WERI-Rb-1 (cell line): ENCODE measurements at regions not wholly inside any gene's neighbourhood (a gene's known extent, or its start where the extent isn't known, plus 50 kb on each side); places are given as distances from the start of the nearest gene placed in this dataset.

Experiments
- DNase-seq: peaks from one replicate; pipeline ENCODE4 v3.0.0-alpha.2; 2020
- H3K27ac ChIP-seq: fragments of 250-450 bp; sonication (Bioruptor Pico); 2 replicates; pipeline ENCODE4 v1.5.1; 2020; ENCODE audit warnings: mild to moderate bottlenecking, moderate library complexity
- H3K27me3 ChIP-seq: fragments of 250-450 bp; sonication (Bioruptor Pico); 2 replicates; pipeline ENCODE4 v1.5.1; 2021; ENCODE audit warnings: mild to moderate bottlenecking, low read depth, moderate library complexity; ENCODE audit not compliant: insufficient read depth, severe bottlenecking
- H3K36me3 ChIP-seq: fragments of 250-450 bp; sonication (Bioruptor Pico); 2 replicates; pipeline ENCODE4 v1.5.1; 2020; ENCODE audit warnings: mild to moderate bottlenecking, moderate library complexity
- H3K4me3 ChIP-seq: 2 replicates; pipeline ENCODE4 v1.5.1; 2011; ENCODE audit warnings: low read depth, mild to moderate bottlenecking, control low read depth, low read length
- H3K9me3 ChIP-seq: fragments of 250-450 bp; sonication (Bioruptor Pico); 2 replicates; pipeline ENCODE4 v1.5.1; 2021; ENCODE audit warnings: mild to moderate bottlenecking, moderate library complexity; ENCODE audit not compliant: severe bottlenecking
- TF ChIP-seq, protein P1 (sequence below): IDR thresholded peaks from 2 replicates; pipeline ENCODE4 v1.5.1; 2011; ENCODE audit warnings: low read depth, mild to moderate bottlenecking, control low read depth, inconsistent platforms, low read length

GRCh38 chr3:177429079-177429478 is 231.8 kb upstream of the TBL1XR1 start:
- no peak overlapping the region for H3K27ac ChIP-seq
- no peak overlapping the region for H3K4me3 ChIP-seq
- no peaks in the 10 kb centered on the region for H3K9me3 ChIP-seq
- DNase-seq = no peak
- no peaks in the 10 kb centered on the region for H3K36me3 ChIP-seq
- TF ChIP-seq, protein P1, sequence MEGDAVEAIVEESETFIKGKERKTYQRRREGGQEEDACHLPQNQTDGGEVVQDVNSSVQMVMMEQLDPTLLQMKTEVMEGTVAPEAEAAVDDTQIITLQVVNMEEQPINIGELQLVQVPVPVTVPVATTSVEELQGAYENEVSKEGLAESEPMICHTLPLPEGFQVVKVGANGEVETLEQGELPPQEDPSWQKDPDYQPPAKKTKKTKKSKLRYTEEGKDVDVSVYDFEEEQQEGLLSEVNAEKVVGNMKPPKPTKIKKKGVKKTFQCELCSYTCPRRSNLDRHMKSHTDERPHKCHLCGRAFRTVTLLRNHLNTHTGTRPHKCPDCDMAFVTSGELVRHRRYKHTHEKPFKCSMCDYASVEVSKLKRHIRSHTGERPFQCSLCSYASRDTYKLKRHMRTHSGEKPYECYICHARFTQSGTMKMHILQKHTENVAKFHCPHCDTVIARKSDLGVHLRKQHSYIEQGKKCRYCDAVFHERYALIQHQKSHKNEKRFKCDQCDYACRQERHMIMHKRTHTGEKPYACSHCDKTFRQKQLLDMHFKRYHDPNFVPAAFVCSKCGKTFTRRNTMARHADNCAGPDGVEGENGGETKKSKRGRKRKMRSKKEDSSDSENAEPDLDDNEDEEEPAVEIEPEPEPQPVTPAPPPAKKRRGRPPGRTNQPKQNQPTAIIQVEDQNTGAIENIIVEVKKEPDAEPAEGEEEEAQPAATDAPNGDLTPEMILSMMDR = no peak
- no peaks in the 10 kb centered on the region for H3K27me3 ChIP-seq

- no peak for DNase-seq
- TF ChIP-seq, protein P1 = no peak
- Histone ChIP-seq H3K9me3 (no peaks in the 10 kb centered on the region), H3K4me3 (no peak overlapping the region), H3K36me3 (no peaks in the 10 kb centered on the region), H3K27me3 (no peaks in the 10 kb centered on the region), H3K27ac (no peak overlapping the region)
Observed at GRCh38 chr3:177429771-177430170, 232.5 kb upstream of the TBL1XR1 start.

- Histone ChIP-seq H3K27ac (no peak overlapping the region), H3K4me3 (no peak overlapping the region), H3K9me3 (no peaks in the 10 kb centered on the region), H3K27me3 (no peaks in the 10 kb centered on the region), H3K36me3 (no peaks in the 10 kb centered on the region)
- TF ChIP-seq, protein P1 = no peak
- no peak for DNase-seq
Observed at GRCh38 chr3:177430653-177431052, 233.4 kb upstream of the TBL1XR1 start.

- no peak overlapping the region for H3K27ac ChIP-seq
- TF ChIP-seq, protein P1 = no peak
- H3K36me3 ChIP-seq = no peaks in the 10 kb centered on the region
- no peak for DNase-seq
- H3K9me3 ChIP-seq = no peaks in the 10 kb centered on the region
- no peak overlapping the region for H3K4me3 ChIP-seq
- H3K27me3 ChIP-seq = no peaks in the 10 kb centered on the region
Observed at GRCh38 chr3:177431525-177432176, 234.4 kb upstream of the TBL1XR1 start.

DNA sequence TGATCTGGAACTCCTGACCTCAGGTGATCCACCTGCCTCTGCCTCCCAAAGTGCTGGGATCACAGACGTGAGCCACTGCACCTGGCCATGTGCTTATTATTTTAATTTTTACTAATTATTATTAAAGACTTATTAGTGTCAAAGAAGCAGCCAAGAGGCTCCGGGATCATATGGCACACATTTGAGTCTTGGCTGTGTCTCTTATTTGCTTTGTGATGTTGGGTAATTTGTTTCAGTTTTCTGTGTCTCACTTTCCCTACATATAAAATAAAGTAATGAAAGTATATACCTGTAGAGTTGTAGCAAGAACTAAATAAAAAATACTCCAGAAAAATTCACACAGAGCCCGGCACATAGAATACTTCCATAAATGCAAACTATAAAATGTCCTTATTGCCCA is 238.0 kb upstream of the TBL1XR1 start:
- Histone ChIP-seq H3K4me3 (no peak overlapping the region), H3K9me3 (no peaks in the 10 kb centered on the region), H3K27me3 (no peaks in the 10 kb centered on the region), H3K36me3 (no peaks in the 10 kb centered on the region), H3K27ac (no peak overlapping the region)
- TF ChIP-seq, protein P1 = no peak
- no peak for DNase-seq
